ENCODE measurements at regions not wholly inside any gene's neighbourhood (a gene's known extent, or its start where the extent isn't known, plus 50 kb on each side); places are given as distances from the start of the nearest gene placed in this dataset.

- TF ChIP-seq EZH2phosphoT487 (IDR thresholded peaks at IDR 0.05; ENCODE audit: low read depth, severe bottlenecking, unreplicated experiment): no peak
- no peak for TF ChIP-seq EZH2 (IDR thresholded peaks at IDR 0.05; ENCODE audit: borderline replicate concordance)
- TF ChIP-seq CTCF (IDR thresholded peaks at IDR 0.05; ENCODE audit: poor library complexity): no peak
Measured at GRCh38 chr10:124303662-124304418, 114.9 kb downstream of the OAT start.

DNA sequence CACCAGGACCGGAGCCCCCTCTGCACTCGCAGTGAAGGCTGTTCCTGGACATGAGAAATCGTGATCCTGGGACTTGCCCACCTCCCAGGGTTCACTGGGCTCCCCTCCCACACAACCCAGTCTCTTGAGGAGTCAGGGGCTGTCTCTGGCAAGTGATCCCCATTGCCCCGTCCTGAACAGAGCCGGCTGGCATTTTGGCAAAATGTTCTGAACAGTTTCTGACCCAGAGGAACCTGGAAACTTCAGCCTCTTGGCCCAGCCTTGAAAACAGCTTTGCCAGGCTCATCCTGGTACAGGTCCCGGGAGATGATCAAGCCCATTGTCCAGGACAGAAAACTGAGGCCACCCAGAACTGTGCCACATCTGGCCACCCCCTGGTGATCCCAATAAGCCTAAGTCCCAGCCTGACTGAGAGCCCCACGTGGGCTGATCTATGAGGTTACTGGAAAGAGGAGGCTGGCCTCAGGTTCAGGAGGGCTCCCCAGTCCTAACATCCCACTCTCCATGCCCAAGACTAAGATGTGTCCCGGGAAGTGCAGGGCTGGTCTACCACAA is 115.7 kb downstream of the OAT start:
- H3K4me1 ChIP-seq (ENCODE audit: insufficient read depth): no peaks in the 10 kb centered on the region
- H2AFZ ChIP-seq: no peak overlapping the region
- WGBS (ENCODE audit: low lambda C conversion rate, missing lambda C conversion rate): 80% methylated on average over 8 of the region's 8 CpGs
- TF ChIP-seq EZH2phosphoT487 (IDR thresholded peaks at IDR 0.05; ENCODE audit: low read depth, severe bottlenecking, unreplicated experiment) (no peak), EZH2 (IDR thresholded peaks at IDR 0.05; ENCODE audit: borderline replicate concordance) (no peak), CTCF (IDR thresholded peaks at IDR 0.05; ENCODE audit: poor library complexity) (no peak)
- no peaks in the 10 kb centered on the region for H3K9me2 ChIP-seq (replicated peaks; ENCODE audit: insufficient read depth)
- H3K4me2 ChIP-seq: no peak overlapping the region
- H4K20me1 ChIP-seq (ENCODE audit: insufficient read depth, poor library complexity, severe bottlenecking): no peaks in the 10 kb centered on the region
- H3K79me2 ChIP-seq: no peaks in the 10 kb centered on the region
- no peaks in the 10 kb centered on the region for H3K27me3 ChIP-seq
- H3K27ac ChIP-seq: no peak overlapping the region
- H3K9me3 ChIP-seq (ENCODE audit: low read depth): no peaks in the 10 kb centered on the region
- DNase-seq (ENCODE audit: low spot score): no peak
- H3K36me3 ChIP-seq (replicated peaks; ENCODE audit: insufficient read depth, low read depth): no peaks in the 10 kb centered on the region
- no peak overlapping the region for H3K4me3 ChIP-seq

More at GRCh38 chr10:124303662-124304418, 114.9 kb downstream of the OAT start:
- H4K20me1 ChIP-seq (ENCODE audit: insufficient read depth, poor library complexity, severe bottlenecking): no peaks in the 10 kb centered on the region
- H3K9me3 ChIP-seq (ENCODE audit: low read depth): no peaks in the 10 kb centered on the region
- no peak overlapping the region for H3K4me3 ChIP-seq
- H3K79me2 ChIP-seq: no peaks in the 10 kb centered on the region
- no peak overlapping the region for H3K4me2 ChIP-seq
- no peak overlapping the region for H3K27ac ChIP-seq
- H3K4me1 ChIP-seq (ENCODE audit: insufficient read depth): no peaks in the 10 kb centered on the region
- WGBS (ENCODE audit: low lambda C conversion rate, missing lambda C conversion rate): 92% methylated on average over 6 of the region's 6 CpGs
- no peaks in the 10 kb centered on the region for H3K36me3 ChIP-seq (replicated peaks; ENCODE audit: insufficient read depth, low read depth)
- H3K27me3 ChIP-seq: no peaks in the 10 kb centered on the region
- DNase-seq (ENCODE audit: low spot score): no peak
- H2AFZ ChIP-seq: no peak overlapping the region
- H3K9me2 ChIP-seq (replicated peaks; ENCODE audit: insufficient read depth): no peaks in the 10 kb centered on the region

GRCh38 chr10:124301736-124302135 is 117.0 kb downstream of the OAT start:
- no peaks in the 10 kb centered on the region for H3K4me1 ChIP-seq (ENCODE audit: insufficient read depth)
- no peaks in the 10 kb centered on the region for H4K20me1 ChIP-seq (ENCODE audit: insufficient read depth, poor library complexity, severe bottlenecking)
- no peak for DNase-seq (ENCODE audit: low spot score)
- no peaks in the 10 kb centered on the region for H3K79me2 ChIP-seq
- no peaks in the 10 kb centered on the region for H3K27me3 ChIP-seq
- no peak overlapping the region for H3K27ac ChIP-seq
- 86% methylated on average over 9 of the region's 9 CpGs for WGBS (ENCODE audit: low lambda C conversion rate, missing lambda C conversion rate)
- H3K36me3 ChIP-seq (replicated peaks; ENCODE audit: insufficient read depth, low read depth): no peaks in the 10 kb centered on the region
- no peak overlapping the region for H3K4me2 ChIP-seq
- TF ChIP-seq EZH2 (IDR thresholded peaks at IDR 0.05; ENCODE audit: borderline replicate concordance): no peak
- TF ChIP-seq CTCF (IDR thresholded peaks at IDR 0.05; ENCODE audit: poor library complexity): no peak
- TF ChIP-seq EZH2phosphoT487 (IDR thresholded peaks at IDR 0.05; ENCODE audit: low read depth, severe bottlenecking, unreplicated experiment): no peak
- no peaks in the 10 kb centered on the region for H3K9me2 ChIP-seq (replicated peaks; ENCODE audit: insufficient read depth)
- H3K9me3 ChIP-seq (ENCODE audit: low read depth): no peaks in the 10 kb centered on the region
- no peak overlapping the region for H3K4me3 ChIP-seq
- no peak overlapping the region for H2AFZ ChIP-seq
